Glomerular visceral epithelial cell (primary cell): ENCODE measurements at regions not wholly inside any gene's neighbourhood (a gene's known extent, or its start where the extent isn't known, plus 50 kb on each side); places are given as distances from the start of the nearest gene placed in this dataset.
A peak's percentile ranks its signal among the peaks of the same experiment; 100 is the strongest.

Experiments used
- DNase-seq: peaks from one replicate; pipeline ENCODE4 v3.0.0-alpha.2; 2016; ENCODE audit errors: extremely low spot score

DNA sequence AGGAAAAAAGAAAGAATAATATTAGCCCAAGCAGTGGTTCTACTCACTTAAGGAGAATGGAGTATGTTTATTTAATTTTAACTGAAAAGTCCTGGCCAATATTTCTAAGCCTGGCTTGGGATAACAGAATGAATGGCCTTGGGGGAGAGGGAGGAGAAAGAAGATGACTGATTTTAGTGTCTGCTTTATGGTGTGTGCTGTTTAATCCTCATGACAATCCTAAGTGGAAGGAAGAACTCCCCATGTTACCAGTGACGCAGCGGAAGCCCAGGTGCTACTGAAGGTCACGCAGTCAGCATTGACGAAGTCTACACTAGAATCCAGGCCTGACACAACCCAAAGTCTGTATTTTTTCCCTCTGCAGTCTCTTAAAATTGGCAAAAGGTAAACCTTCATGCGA, 50.5 kb downstream of the PALM2AKAP2 start:
- DNase-seq = no peak

DNA sequence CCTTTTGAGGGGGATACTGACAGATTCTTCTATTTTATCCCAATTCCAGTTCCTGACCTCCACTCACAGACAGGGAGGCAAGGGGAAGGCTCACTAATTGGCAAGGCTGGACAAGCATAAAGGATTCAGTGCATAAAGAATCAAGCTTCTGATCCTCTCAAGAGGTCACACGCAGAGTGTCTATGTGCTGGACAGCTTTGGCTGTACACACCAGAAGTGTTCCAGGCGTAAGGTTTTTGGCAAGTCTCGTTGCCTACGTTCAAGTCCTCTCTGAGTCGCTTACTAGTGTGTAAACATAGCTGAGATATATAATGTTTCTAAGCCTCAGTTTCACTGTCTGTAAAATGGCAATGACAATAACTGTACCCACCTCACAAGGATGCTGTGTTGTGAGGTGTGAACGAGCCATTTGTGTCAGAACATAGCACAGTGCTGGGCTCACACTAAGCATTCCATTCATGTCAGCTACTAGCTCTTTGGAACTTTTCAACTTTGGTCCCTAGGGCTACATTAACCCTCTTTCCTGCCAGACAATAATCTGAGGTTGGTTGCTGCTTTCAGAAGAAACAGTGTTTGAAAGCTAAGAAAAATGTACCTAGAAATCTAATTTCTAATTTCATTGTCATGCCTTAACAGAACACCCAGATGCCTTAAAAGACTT, 52.1 kb downstream of the PALM2AKAP2 start:
- DNase-seq = no peak

DNA sequence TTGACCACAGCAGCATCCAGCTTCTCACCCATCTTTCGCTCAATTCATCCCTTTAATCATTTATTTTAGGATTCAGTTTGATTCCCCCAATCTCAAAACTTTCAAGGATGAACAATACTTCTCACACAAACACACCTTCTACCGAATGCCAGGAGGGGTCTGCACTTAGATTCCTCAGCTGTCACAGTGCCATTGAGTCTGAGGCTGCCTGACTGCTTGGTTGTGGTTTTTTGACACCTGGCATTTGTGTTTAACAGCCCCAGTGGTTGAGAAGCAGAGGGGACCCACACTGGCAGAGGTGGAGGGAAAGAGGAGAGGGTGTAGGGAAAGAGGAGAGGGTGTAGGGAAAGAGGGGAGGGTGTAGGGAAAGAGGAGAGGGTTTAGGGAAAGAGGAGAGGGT, 54.9 kb downstream of the PALM2AKAP2 start:
- DNase-seq = no peak

GRCh38 chr9:109843641-109844040, 63.6 kb downstream of the PALM2AKAP2 start:
- DNase-seq = no peak

GRCh38 chr9:109845226-109845625, 65.2 kb downstream of the PALM2AKAP2 start:
- no peak for DNase-seq

DNA sequence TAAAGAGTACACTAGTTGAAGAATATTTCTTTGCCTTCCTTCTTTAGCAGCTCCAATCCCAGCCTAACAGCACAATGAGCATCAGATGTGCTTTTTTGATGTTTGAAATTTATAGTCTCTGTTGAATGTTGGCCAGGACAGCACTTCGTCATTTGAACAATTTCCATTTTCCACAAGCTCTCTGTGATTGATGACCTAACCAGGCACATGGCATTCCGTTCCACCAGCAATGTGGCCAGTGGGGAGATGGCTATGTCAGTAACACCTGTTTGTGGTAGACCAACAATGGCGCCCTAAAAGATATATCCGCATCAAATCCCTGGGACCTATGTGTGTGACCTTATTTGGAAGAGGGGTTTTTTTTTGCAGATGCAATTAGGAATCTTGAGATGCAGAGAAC, 66.8 kb downstream of the PALM2AKAP2 start:
- peak; percentile 90 for DNase-seq

DNA sequence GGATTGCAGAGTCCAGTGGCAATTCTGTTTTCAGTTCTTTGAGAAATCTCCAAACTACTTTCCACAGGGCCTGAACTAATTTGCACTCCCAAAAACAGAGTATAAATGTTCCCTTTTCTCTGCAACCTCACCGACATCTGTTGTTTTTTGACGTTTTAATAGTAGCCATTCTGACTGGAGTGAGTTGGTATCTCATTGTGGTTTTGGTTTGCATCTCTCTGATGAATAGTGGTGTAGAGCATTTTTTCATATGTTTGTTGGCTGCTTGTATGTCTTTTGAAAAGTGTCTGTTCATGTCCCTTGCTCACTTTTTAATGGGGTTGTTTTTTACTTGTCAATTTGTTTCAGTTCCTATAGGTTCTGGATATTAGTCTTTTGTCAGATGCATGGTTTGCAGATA, 72.6 kb downstream of the PALM2AKAP2 start:
- no peak for DNase-seq

DNA sequence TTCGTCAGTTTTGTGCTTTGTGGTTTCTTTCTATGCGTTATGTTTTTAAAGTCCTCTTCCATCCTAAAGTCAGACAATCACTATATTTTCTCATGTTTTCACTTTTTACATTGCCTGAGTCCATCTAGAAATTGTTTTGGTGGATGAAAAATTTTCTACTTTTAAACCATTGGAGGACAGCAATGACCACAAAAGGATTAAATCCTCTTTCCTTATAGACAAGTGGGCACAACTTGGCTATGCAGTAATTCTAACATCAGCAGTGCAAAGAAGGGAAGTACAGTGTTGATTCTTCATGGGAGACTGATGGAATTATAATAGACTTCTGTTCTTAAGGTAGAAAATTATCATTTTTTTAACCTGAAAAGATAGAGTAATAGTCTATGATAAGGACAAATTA, 75.5 kb downstream of the PALM2AKAP2 start:
- DNase-seq = no peak

- no peak for DNase-seq
Measured at GRCh38 chr9:109856785-109857184, 76.8 kb downstream of the PALM2AKAP2 start.

DNA sequence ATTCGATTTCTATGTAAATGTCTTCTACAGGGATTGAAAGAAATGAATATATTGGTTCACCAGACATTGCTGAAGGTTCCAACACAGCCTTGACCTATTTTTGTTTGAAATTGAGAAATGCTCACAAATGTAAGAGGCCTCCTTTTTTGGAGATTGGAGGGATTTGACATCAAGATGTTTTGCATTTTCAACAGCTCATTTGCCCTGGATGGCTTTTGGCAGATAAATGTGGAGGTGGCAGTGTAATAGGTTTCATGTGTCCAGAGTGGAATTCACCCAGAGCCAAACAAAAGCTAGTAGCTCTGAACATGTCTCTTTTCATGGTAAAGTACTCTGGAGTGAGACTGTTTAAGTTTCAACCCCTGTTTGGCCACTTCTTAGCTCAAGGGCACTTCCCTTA, 77.3 kb downstream of the PALM2AKAP2 start:
- no peak for DNase-seq

GRCh38 chr9:109859447-109859846, 79.4 kb downstream of the PALM2AKAP2 start:
- no peak for DNase-seq

DNA sequence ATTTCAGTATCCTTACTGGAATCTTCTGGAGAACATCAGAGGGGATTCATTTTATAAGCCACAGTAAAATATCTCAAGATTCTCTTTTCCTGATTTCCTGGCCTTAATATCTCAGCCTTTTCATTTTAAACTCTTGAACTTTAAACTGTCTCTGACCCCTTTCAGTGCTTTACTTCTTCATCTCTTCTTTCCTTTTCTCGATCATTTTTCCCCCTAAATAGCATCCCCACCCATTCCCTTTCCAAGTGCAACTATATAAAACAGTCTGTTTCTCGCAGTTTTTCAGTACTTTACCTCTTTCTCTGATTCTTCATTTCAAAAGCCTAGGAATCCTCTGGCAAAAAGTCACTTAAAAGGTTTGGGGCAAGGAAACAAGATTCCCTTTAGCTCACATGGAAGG, 80.5 kb downstream of the PALM2AKAP2 start:
- DNase-seq = no peak

- no peak for DNase-seq
Measured at GRCh38 chr9:109861499-109861898, 81.5 kb downstream of the PALM2AKAP2 start.

GRCh38 chr9:109861918-109862317, 81.9 kb downstream of the PALM2AKAP2 start:
- no peak for DNase-seq

DNA sequence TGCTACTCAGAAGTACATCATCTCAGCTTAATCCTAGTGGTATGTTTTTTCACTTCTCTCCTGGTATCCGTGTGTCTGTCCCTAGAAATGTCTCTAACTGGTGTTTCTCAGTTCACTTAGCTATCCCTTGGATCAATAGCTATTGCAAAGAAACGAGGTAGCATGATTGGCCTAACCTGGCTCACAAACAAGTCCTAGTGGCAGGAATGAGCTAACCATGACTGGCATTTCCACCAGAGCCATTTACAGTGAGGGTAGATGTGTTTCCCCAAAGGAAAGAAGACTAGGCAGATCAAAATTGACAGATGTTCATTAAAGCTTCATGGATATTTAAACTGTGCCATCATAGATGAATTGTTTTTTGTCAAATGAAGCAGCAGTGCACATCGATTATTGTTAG, 82.5 kb downstream of the PALM2AKAP2 start:
- DNase-seq = no peak

DNA sequence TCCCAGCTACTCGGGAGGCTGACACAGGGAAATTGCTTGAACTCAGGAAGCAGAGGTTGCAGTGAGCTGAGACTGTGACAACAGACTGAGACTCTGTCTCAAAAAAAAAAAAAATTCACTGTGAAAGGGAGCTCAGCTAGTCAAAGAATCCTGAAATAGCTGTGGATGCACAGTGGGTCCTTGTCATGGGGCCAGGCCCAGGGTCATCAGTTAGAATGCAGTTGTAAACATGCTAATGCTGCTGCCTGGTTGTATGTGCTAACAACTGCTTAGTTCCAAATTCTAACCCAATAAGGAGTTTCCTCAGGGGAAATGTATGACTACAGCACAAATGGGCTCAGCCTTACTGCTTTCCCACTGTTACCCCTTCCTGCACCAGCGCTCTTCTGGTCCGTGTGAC, 84.0 kb downstream of the PALM2AKAP2 start:
- DNase-seq = no peak

GRCh38 chr9:109865521-109865920, 85.5 kb downstream of the PALM2AKAP2 start:
- DNase-seq = no peak

GRCh38 chr9:109868207-109868606, 88.2 kb downstream of the PALM2AKAP2 start:
- no peak for DNase-seq

GRCh38 chr9:109868722-109869121, 88.7 kb downstream of the PALM2AKAP2 start:
- DNase-seq = no peak

- no peak for DNase-seq
Measured at GRCh38 chr9:109870365-109870764, 90.4 kb downstream of the PALM2AKAP2 start.

DNA sequence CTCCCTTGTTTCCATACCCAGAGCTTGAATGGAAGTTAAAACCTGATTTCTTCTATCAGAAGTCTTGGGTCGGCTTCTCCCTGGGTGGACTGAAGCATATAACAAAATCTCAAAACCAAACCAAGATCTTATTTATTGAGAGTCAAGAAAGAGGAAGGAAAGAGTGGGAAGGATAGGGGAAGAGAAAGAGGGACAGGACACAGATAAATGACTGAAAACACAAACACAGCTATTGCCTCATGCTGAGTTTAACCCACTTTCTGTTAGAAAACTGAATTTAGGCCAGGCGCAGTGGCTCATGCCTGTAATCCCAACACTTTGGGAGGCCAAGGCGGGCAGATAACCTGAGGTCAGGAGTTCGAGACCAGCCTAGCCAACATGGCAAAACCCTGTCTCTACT, 92.9 kb downstream of the PALM2AKAP2 start:
- no peak for DNase-seq

DNA sequence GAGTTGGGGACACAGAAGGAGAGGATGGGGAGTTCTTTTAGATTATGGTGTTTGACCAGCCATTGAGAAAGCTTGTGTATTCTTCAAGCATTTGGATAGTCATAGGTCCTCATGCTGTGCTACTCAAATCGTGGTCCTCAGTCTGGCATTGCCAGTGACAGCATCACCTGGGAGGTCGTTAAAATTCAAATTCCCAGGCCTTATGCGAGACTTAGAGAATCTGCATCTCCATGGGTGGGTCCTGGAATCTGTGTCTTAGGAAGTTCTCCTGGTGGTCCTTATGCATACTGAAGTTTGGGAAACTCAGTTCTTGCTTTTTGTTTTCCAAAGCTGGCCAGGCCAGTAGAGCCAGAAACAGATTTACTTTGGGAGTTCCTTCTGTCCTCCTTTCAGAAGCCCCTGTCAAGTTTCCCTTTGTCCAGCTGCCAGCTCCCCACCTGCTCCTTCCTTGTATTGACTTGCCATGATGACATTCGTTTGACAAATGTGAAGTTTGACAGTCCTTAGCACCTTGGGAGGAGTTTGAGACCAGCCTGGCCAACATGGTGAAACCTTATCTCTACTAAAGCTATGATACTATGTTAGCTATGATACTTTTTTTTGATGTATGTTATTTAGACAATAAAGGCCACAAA, 95.6 kb downstream of the PALM2AKAP2 start:
- DNase-seq = no peak

DNA sequence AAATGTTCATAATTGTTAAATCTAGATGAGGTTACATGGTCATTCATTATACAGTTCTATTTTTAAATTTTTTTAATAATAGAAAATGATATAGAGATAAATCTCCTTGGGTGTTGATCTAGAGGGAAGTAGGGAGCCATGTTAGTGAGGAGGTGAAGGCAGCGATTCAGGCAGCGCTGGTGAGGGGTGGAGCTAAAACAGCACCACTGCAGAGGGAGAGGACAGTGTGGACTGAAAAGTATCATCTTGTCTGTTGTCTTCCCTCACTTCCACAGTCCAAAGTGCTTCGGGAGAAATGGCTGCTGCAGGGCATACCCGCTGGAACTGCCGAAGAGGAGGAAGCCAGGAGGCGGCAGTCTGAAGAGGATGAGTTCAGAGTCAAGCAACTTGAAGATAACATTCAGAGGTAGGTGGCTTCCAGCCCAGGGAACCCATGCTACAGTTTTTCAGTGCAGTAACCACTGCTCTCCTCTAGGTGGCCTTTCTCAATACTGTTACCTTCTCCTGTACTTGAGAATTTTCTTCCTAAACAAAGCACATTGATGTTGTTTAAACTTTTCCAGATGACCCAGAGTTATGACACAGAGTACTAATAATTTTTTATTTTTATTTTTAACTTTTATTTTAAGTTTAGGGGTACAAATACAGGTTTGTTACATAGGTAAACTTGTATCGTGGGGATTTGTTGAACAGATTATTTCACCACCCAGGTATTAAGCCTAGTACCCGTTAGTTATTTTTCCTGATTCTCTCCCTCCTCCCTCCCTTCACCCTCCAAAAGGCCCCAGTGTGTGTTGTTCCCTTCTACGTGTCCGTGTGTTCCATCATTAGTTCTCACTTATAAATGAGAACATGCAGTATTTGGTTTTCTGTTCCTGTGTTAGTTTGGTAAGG, 100.5 kb downstream of the PALM2AKAP2 start:
- peak; percentile 28 for DNase-seq
